Ramos (cell line): ENCODE measurements at regions not wholly inside any gene's neighbourhood (a gene's known extent, or its start where the extent isn't known, plus 50 kb on each side); places are given as distances from the start of the nearest gene placed in this dataset.
"Not testable (repeated sequence)": the region's sequence is repeated elsewhere in the genome, so short reads cannot be mapped to it uniquely, and the experiment has no call there.

Experiments
- in situ Hi-C: fragments of 300-500 bp; cut with MboI; formaldehyde crosslinking; loops from one replicate; pipeline ENCODE4 v1.14.3; 2022; ENCODE audit warnings: low sequenced_read_pairs; ENCODE audit not compliant: unreplicated experiment

DNA sequence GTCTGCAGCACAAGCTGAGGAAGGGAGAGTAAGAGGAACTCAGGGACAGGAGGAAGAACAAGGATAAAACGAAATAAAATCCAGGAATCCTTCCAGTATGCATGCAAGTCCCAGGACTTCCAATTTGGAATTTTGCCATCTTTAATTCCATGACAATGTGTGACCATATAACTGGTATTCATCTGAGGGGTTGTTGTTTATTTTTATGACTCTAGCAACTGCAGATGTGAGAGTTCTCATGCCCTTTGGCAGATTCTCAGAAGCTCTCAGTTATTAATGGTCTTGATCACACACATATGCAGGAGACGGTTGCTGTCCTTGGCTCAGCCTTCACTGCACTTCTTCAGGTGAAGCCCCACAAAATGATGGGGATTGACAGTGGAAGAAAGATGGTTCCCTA is 148.2 kb downstream of the SMIM20 start:
- in situ Hi-C loops = no loop called here

DNA sequence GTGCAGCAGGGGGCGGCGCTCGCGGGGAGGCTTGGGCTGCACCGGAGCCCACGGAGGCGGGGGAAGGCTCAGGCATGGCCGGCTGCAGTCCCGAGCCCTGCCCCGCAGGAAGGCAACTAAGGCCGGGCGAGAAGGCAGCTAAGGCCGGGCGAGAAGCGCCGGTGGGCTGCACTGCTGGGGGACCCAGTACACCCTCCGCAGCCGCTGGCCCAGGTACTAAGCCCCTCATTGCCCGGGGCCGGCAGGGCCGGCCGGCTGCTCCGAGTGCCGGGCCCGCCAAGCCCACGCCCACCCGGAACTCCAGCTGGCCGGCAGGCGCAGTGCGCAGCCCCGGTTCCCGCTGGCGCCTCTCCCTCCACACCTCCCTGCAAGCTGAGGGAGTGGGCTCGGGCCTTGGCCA is 150.0 kb downstream of the SMIM20 start:
- in situ Hi-C loops = not testable (repeated sequence)

DNA sequence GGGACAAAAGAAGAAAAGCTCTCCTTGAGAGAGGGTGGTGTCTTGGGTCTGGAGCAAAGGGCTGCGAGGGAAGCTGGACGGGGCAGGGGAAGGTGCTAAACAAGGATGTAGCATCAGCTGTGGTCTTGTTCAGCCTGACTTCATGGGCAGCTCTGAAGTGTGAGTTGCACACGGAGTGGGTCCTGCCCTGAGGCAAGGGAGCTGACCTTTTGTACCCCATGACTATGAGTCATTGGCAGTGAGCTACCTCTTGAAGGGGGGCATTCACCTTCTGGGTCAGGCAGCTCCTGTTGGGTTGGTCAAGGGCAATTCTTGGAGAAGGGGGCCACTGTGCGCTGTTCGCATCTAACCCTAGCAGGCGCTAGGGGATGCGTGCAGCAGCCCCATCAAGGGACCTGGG is 151.8 kb downstream of the SMIM20 start:
- in situ Hi-C loops = no loop called here

DNA sequence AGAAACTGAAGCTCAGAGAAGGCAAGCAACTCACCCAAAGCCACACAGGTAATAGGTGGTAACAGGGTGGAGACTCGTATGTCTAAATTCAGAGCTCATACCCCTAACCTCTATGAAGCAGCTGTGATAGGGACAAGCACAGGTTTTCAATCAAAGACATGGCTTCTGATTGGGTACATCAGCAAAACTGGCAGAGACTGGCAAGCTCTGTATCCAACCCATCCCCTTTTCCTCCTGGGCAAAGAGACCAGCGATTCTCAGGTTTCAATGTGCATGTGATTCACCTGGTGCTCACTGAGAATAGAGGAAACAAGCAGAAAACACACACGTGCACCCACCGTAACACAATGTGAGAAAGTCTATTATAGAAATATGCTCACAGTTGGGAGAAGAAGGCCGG is 153.0 kb downstream of the SMIM20 start:
- in situ Hi-C loops = no loop called here

DNA sequence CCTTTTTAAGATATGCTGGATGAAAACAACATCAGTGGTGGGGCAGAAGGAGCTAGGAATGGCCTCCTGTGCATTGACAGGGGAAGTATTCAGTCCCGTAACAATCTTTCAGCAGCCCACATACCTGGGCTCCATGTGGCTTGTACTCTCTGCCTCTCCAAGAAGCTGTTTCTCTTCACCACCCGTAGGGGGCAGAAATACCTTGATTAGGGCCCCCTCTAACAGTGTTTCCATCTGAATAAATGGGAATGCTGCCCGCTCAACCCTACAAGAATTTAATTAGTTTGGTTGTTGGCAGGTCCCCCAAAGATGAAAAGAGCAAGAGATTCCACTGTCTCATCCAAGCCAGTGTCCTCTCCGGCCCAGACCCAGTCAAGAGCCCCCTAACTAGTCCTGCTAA is 155.2 kb downstream of the SMIM20 start:
- in situ Hi-C loops = no loop called here

DNA sequence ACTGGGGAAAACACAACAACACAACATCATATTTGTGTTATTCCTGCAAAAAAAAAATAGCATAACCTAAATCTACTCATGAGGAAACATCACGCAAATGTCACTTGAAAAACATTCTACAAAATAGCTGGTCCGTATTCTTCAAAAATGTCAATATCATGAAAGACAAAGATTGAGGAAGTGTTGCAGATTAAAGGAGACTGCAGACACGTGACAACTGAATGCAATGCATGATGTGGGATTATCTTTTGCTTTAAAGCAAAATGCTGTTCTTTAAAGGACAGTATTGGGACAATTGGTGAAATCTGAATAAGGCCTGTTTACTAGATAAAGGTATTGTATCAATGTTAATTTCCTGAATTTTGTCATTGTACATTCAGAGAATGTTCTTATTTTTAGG is 157.7 kb downstream of the SMIM20 start:
- in situ Hi-C loops = no loop called here

DNA sequence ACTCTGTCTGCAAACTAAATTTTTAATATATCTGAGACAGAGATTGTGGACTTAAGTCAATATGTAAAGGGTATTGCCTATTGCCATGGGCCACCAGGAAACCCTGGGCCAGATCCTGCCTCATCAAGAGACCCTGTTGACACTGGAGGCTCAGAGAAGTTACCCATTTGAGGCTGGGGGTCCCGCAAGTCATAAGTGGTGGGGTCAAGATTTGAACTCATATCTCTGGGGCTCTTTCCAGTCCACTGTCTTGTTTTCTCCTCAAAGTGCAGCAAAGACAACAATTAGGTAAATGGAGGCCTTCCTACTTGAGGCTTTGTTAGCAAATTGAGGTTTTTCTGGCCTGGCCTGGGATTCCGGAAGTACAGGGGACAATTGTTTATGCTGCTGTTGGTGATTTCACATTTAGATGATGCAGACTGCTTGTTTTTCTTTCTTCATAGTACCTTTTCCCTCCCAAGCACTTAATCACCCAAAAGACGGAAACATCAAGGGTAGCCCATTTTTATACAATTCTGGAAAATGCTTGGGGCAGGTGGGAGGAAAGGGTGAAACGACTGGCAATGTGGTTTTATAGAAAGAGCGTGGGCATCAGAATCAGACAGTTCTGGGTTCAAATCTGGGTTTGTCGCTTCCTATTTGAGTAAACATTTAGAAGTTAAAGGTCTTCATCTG is 160.0 kb downstream of the SMIM20 start:
- in situ Hi-C loops = no loop called here

DNA sequence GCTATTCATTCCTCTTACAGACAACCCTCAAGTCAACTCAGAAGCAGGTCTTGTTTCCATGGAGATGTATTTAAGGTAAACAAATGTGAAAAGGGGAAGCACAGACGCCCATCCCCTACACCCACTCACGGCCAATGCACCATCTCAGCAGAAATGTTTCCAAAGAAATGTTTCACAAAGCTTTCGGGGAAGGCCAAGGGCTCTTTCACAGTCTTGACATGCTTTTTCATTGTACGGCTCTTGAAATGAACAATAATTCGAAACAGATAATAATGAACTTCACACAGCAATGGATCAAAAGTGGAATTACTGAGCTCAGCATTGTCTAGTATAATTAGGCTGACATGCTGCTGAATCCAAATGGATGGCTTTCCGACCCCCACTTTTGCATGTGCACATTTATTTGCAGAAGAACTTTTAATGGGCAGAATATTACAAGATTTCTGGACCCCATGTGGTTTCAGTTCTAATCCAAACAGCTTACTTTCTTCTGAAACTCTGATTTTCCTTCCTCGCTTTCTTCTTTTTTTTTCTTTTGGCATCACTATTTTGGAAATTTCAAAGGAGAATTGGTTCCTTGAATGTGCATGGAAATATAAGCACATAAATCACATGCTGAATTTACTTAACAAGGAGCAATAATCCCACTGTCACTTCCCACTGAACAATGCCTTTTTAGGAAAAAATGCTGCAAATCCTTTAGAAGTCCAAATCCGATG is 160.9 kb downstream of the SMIM20 start:
- in situ Hi-C loops = no loop called here

DNA sequence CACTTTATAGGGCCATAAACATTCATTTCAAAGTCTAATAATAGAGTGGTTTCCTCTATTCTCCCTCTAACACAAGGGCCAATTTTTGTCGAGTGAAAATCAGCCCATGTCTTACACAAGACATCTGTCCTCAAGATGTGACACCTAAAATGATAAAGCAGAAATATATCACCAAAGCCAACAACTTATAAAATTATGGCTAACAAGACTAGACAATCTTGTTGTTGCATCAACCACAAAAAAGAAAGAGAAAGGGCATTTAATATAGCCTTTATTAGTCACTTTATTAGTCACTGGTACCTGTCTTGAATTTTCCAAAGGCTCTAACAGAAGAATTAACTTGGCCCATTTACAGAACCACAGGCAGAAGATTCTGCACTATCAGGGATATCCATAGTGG is 161.6 kb downstream of the SMIM20 start:
- in situ Hi-C loops = no loop called here

DNA sequence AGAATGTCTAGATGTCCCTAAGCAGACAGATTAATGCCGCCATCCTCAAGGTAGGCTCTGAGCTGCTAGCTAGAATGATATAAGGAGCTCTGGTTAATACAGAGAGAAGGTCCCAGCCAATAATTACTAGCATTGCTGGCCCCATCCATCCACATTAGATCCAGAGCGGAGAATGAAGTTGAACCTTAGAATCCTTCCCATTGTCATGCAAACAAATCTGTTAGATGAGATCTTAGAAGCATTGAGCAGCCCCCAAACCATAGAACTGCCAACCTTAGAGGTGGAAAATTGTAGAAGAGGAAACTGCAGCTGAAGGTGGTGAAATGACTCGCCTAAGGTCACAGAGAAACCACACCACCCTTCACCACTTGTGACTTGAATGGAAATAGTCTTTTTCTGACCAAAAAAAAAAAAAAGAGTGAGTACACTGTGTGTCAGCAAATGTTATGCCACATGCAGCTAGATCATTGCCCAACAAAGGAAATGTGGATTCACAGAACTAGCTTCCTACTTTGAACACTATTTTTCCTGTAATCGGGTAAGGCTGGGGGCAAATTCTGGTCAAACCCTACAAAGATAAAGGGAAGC is 162.1 kb downstream of the SMIM20 start:
- in situ Hi-C loops = no loop called here

DNA sequence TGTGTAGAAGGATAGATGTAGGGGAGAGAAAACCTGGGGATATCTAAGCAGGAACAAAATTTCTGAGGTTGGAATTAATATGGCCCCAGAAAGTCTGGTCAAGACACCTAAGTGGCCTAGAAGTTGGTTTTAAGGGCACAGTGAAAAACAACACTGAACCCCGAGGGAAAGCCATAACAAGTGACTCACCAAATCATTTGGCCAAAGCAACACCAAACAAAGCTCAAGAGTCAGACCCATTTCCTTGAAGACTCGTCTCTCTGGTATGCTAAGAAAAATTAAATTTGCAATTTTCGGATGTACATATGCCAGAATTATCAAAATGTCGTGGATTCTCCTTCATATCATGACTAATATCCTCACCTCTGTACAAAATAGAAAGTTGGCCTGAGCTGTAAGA is 162.9 kb downstream of the SMIM20 start:
- in situ Hi-C loops = no loop called here

DNA sequence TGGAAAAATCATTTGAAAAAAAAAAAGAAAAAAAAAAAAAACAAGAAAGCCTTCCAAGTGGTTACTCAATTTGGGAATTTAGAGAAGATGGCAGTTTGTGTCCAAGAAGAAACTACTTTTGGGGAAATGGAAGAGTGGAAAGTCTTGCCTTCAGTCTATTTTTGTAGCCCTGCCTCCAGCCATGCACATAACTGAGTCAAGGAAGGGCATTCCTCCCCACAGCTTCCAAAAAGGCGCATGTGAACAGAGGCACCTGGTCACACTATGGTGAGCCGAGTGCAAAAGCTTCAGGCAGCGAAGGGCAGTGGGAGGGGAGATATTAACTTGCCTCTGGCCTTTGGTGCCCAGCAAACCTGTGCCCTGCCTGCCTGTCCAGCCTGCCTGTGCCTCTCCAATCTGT is 163.7 kb downstream of the SMIM20 start:
- in situ Hi-C loops = no loop called here

DNA sequence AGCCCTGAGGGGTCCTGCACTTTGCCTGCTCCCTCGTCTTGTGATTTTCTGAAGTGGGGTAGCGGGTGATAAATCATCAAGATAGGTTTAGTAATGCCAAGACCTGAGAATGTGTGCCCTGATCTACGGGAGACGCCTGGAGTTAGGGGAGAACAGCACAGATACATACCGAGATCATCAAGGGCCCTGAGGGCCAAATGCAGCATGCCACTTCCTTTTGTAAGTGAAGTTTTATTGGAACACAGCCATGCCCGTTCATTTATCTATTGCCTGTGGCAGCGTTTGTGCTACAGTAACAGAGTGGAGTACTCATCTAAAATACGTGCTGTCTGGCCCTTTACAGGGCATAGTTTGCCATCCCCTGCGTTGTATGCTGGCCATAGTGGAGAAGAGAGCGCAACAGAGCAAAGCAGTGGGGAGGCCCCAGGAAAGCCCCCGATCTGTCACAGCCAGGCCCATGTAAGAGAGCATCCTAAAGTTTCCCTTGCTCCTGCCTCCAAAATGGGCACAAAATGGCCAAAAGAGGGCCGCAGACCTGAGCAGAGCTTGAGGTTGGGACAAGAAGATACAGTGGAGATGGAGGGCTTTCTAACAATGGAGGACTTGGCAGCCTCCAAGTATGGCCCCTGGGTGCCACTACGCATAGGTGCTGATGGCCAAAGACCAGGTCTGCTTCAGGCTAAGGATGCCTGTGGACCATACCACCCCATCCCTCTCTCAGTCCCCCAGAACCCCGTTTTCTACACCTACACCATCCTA is 167.0 kb downstream of the SMIM20 start:
- in situ Hi-C loops = loop anchor here (10.0 kb wide), 1 partner anchor 324 kb away; no protein-coding TSS in a partner anchor

DNA sequence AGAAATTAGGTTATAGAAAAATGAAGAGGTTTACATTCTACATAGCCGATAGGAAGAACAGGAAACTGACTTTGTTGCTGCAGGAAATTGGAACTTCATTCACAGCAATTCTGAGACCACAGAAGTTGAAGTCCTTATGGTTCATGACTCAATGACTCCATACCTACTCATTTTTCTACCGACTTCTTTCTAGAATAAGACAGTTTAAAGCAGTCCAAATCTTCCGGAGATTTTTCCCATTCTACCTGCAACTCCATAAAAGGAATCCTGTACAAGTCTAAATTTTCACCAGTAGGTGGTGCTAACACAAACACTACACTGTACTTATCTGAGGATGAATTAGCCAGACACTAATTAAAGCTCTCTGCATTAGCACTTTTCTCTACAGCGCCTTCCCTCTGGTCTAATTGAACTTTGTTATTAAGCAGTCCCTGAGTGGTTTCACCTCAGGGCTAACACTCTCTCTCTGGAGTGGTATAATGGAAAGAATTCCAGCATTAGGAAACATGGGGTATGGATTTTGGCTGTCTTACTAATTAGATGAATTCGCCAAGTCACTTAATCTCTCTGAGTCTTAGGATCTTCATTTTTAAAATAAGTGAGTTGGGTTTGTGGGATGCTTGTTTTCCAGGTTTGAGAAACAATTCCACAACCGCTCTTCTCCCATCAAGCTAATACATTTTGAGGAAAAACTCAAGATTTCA is 167.9 kb downstream of the SMIM20 start:
- in situ Hi-C loops = loop anchor here (10.0 kb wide), 1 partner anchor 323 kb away; no protein-coding TSS in a partner anchor

DNA sequence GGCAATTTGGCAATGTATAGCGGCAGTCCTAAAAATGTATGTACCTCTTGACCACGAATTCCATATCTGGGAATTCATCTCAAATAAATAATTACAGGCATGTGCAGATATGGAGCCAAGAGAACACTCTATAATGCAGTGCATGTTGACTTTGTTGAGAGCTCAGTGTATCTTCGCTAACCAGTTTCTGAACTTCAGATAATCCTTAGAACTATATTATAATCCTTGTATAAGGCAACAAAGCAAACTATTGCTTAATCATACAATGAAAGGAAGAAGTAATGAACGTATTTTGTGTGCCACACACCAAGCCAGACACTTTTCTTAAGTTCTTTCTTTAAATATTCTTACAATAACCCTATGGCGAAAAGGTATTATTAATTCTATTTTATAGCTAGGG is 168.5 kb downstream of the SMIM20 start:
- in situ Hi-C loops = loop anchor here (10.0 kb wide), 1 partner anchor 322 kb away; no protein-coding TSS in a partner anchor

DNA sequence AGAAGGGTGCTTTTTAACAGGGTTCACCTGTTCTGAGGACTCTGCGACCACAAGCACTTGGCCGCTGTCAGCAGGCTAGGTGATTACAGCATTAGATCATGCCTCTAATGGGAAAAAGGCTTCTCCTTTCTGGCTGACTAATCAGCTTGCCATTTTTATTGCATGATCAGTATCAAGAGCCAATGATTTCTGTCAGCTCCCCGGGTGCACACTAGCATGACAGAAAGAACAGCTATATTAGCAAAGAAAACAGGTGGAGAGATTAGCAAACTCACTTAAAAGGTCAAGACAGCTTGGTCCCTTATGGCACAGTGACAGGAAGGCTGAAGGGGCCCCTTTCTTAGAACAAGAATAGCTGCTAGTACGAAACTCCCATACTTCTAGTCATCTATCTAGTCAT is 170.0 kb downstream of the SMIM20 start:
- in situ Hi-C loops = loop anchor here (10.0 kb wide), 1 partner anchor 321 kb away; no protein-coding TSS in a partner anchor

DNA sequence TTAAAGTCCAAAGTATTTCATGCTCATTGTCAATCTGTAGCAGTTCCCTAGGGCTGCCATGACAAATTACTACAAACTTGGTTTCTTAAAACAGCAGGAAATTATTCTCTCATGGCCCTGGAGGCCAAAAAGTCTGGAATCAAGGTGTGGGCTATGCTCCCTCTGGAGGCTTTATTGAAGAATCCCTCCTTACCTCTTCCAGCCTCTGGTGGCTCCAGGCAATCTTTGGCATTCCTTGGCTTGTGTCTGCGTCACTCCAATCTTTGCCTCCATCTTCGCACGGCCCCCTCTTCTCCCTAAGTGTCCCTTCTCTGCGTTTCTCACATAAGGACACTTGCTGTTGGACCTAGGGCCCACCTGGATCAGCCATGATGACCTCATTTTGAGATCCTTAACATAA is 170.4 kb downstream of the SMIM20 start:
- in situ Hi-C loops = loop anchor here (10.0 kb wide), 1 partner anchor 320 kb away; no protein-coding TSS in a partner anchor

DNA sequence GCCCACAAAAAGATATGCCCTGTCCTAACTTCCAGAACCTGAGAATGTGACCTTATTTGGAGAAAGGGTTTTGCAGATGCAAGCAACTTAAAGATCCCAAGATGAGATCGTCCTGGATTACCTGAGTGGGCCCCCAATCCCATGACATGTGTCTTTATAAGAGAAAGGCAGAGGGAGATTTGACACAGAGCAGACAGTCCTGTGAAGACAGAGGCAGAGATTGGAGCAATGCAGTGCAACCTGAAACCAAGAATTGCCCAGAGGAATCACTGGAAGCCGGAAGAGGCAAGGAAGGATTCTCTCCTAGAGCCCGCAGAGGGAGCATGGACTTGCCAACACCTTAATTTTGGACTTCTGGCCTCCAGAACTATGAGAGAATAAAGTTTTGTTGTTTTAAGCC is 171.5 kb downstream of the SMIM20 start:
- in situ Hi-C loops = loop anchor here (10.0 kb wide), 1 partner anchor 319 kb away; no protein-coding TSS in a partner anchor

DNA sequence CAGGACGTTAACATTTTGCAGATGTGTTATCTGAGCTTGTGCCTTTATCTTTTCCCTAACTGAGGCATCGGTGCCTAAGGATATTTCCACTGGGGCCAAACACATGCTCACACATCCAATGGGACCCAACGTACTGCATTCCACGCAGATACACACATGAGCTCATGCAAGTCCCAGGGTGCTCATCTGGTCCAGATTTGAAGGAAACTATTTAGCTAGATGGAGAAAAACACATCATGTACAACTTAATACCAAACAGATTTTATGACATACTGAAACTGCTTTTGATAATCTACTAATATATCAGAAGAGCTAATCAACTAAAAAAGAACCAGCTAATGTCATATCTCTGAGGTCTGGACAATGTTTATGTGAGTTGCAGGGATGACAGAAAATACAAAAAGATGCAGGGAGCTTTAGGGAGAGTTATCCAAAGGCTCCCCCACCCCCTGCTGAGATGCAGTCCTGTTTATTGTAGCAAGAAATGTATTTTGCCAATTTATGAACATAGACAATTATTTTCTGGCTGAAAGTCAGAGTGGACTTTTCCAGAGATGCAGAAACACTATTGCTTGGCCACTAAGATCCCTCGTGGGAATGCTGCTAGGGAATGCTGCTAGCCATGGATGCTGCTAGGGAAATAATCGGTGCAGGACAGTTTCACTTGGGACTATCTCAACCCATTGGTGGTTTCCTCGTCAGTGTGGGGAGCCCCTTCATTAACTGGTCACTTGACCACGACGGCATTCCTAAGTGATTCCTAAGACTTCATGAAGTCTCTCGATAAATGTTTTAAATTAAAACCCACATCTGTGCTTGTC is 172.8 kb downstream of the SMIM20 start:
- in situ Hi-C loops = loop anchor here (10.0 kb wide), 1 partner anchor 318 kb away; no protein-coding TSS in a partner anchor
